Stomach (tissue), 4 donors: ENCODE measurements at regions not wholly inside any gene's neighbourhood (a gene's known extent, or its start where the extent isn't known, plus 50 kb on each side); places are given as distances from the start of the nearest gene placed in this dataset.

Source experiments
- EP300 ChIP-seq: sonication (generic); formaldehyde crosslinking; IDR thresholded peaks from one replicate; pipeline ENCODE4 v1.6.1; 2017; ENCODE audit warnings: antibody characterized with exemption
- POLR2A ChIP-seq, 4 donors: fragments of 450-650 bp; IDR thresholded peaks; one replicate each; pipeline ENCODE4 v1.6.1; 2016; ENCODE audit warnings: antibody characterized with exemption in 4 of 4, control low read depth in 2 of 4, mild to moderate bottlenecking in 1 of 4, moderate library complexity in 1 of 4
- POLR2AphosphoS5 ChIP-seq, 3 donors: sonication (generic); formaldehyde crosslinking; IDR thresholded peaks; one replicate each; pipeline ENCODE4 v1.6.1; 2016; ENCODE audit warnings: antibody characterized with exemption in 3 of 3
- TF ChIP-seq, protein P1 (sequence below), 7 experiments: fragments of 450-650 bp in 4 of 7; fragments of 200-600 bp in 3 of 7; sonication (generic) in 3 of 7; IDR thresholded peaks; one replicate each; pipeline ENCODE4 v1.5.1; 2016 to 2019; ENCODE audit warnings: antibody characterized with exemption in 7 of 7, control low read depth in 2 of 7, mild to moderate bottlenecking in 1 of 7

DNA sequence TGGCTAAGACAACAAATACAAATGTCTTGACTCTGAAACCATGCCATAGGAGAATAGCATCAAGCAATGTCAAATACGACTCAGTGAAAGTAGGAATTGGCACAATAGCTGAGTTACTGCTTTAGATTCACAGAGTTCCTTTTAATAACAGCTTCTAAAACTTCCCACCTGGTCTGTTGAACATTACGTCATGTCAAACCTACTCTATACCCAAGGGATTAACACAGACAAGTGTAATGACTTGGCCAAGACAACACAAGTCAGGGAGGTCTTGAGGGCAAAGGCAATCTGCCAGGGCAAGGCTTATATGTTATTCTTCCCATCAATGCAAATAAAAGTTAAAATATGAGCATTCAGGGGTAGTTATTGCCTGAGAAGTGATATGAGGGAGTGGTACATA, 265.1 kb upstream of the PRDM1 start:
- TF ChIP-seq EP300 (no peak), POLR2A (IDR thresholded peaks at IDR 0.05) (no peak), POLR2AphosphoS5 (IDR thresholded peaks at IDR 0.05) (no peak)
- TF ChIP-seq, protein P1, sequence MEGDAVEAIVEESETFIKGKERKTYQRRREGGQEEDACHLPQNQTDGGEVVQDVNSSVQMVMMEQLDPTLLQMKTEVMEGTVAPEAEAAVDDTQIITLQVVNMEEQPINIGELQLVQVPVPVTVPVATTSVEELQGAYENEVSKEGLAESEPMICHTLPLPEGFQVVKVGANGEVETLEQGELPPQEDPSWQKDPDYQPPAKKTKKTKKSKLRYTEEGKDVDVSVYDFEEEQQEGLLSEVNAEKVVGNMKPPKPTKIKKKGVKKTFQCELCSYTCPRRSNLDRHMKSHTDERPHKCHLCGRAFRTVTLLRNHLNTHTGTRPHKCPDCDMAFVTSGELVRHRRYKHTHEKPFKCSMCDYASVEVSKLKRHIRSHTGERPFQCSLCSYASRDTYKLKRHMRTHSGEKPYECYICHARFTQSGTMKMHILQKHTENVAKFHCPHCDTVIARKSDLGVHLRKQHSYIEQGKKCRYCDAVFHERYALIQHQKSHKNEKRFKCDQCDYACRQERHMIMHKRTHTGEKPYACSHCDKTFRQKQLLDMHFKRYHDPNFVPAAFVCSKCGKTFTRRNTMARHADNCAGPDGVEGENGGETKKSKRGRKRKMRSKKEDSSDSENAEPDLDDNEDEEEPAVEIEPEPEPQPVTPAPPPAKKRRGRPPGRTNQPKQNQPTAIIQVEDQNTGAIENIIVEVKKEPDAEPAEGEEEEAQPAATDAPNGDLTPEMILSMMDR (IDR thresholded peaks at IDR 0.05): no peak
